ENCODE measurements at regions not wholly inside any gene's neighbourhood (a gene's known extent, or its start where the extent isn't known, plus 50 kb on each side); places are given as distances from the start of the nearest gene placed in this dataset.

GRCh38 chr17:13181683-13182082, 163.9 kb upstream of the ELAC2 start:
- no peak for TF ChIP-seq EZH2 (IDR thresholded peaks at IDR 0.05; ENCODE audit: low read depth, unreplicated experiment)
- no peak for TF ChIP-seq CTCF (conservative IDR thresholded peaks at IDR 0.05; ENCODE audit: low read depth in 2 of 2)
- no peak for TF ChIP-seq POLR2AphosphoS5 (IDR thresholded peaks at IDR 0.05; ENCODE audit: low read depth)
- TF ChIP-seq REST (IDR thresholded peaks at IDR 0.05; ENCODE audit: unreplicated experiment): no peak
- no peak for TF ChIP-seq ZNF331 (CRISPR knock-in tag; IDR thresholded peaks at IDR 0.05; ENCODE audit: low read depth)
- no peak for TF ChIP-seq EZH2phosphoT487 (IDR thresholded peaks at IDR 0.05; ENCODE audit: unreplicated experiment)
